ENCODE measurements at regions not wholly inside any gene's neighbourhood (a gene's known extent, or its start where the extent isn't known, plus 50 kb on each side); places are given as distances from the start of the nearest gene placed in this dataset.

- no peaks in the 10 kb centered on the region for H3K4me1 ChIP-seq
- H3K4me3 ChIP-seq (ENCODE audit: low read depth, low read length) = no peak overlapping the region
- TF ChIP-seq CTCF (IDR thresholded peaks at IDR 0.05) = no peak
- H3K9ac ChIP-seq = no peak overlapping the region
- no peaks in the 10 kb centered on the region for H3K27me3 ChIP-seq (ENCODE audit: control insufficient read depth, insufficient read depth, low read length)
- H3K27ac ChIP-seq = no peak overlapping the region
- no peaks in the 10 kb centered on the region for H3K9me3 ChIP-seq (ENCODE audit: control insufficient read depth, low read length)
- no peaks in the 10 kb centered on the region for H3K79me2 ChIP-seq
- no peak overlapping the region for H3K4me2 ChIP-seq (ENCODE audit: low read length)
- no peak overlapping the region for H2AFZ ChIP-seq
- H3K36me3 ChIP-seq (ENCODE audit: control insufficient read depth, insufficient read depth, low read length) = no peaks in the 10 kb centered on the region
Observed at GRCh38 chr5:74953554-74953936, 87.4 kb upstream of the FAM169A start.

GRCh38 chr5:74952406-74952805, 86.2 kb upstream of the FAM169A start:
- H3K4me1 ChIP-seq = no peaks in the 10 kb centered on the region
- H3K27ac ChIP-seq = no peak overlapping the region
- H3K79me2 ChIP-seq = no peaks in the 10 kb centered on the region
- H3K9ac ChIP-seq = no peak overlapping the region
- H3K36me3 ChIP-seq (ENCODE audit: control insufficient read depth, insufficient read depth, low read length) = no peaks in the 10 kb centered on the region
- TF ChIP-seq CTCF (IDR thresholded peaks at IDR 0.05) = no peak
- no peaks in the 10 kb centered on the region for H3K27me3 ChIP-seq (ENCODE audit: control insufficient read depth, insufficient read depth, low read length)
- H3K4me2 ChIP-seq (ENCODE audit: low read length) = no peak overlapping the region
- no peaks in the 10 kb centered on the region for H3K9me3 ChIP-seq (ENCODE audit: control insufficient read depth, low read length)
- H3K4me3 ChIP-seq (ENCODE audit: low read depth, low read length) = no peak overlapping the region
- no peak overlapping the region for H2AFZ ChIP-seq

DNA sequence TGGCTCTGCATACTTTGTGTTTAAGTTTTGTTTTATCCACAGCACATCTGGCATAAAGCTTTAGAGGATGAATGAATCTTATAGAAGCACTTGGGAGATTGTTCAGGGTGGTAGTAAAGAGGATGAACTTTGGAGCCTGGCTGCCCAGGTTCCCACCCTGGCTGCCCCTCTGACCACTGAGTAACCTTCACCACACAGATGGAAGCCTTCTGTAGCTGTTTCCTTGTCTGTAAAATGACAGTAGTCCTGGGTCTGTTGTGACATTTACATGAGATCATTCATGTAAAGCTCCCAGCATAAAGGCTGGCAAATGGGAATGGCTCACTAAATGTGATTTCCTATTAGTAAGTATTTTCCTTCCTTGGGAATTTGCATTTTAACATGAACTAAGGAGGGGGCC, 85.7 kb upstream of the FAM169A start:
- TF ChIP-seq CTCF (IDR thresholded peaks at IDR 0.05) = no peak
- Histone ChIP-seq H3K27me3 (ENCODE audit: control insufficient read depth, insufficient read depth, low read length) (no peaks in the 10 kb centered on the region), H3K79me2 (no peaks in the 10 kb centered on the region), H3K27ac (no peak overlapping the region), H3K9ac (no peak overlapping the region), H3K4me3 (ENCODE audit: low read depth, low read length) (no peak overlapping the region), H3K4me1 (no peaks in the 10 kb centered on the region), H3K36me3 (ENCODE audit: control insufficient read depth, insufficient read depth, low read length) (no peaks in the 10 kb centered on the region), H2AFZ (no peak overlapping the region), H3K9me3 (ENCODE audit: control insufficient read depth, low read length) (no peaks in the 10 kb centered on the region), H3K4me2 (ENCODE audit: low read length) (no peak overlapping the region)

- no peak overlapping the region for H3K4me3 ChIP-seq (ENCODE audit: low read depth, low read length)
- no peak for TF ChIP-seq CTCF (IDR thresholded peaks at IDR 0.05)
- no peak overlapping the region for H2AFZ ChIP-seq
- H3K4me1 ChIP-seq = no peaks in the 10 kb centered on the region
- no peak overlapping the region for H3K27ac ChIP-seq
- H3K9ac ChIP-seq = no peak overlapping the region
- H3K9me3 ChIP-seq (ENCODE audit: control insufficient read depth, low read length) = no peaks in the 10 kb centered on the region
- H3K27me3 ChIP-seq (ENCODE audit: control insufficient read depth, insufficient read depth, low read length) = no peaks in the 10 kb centered on the region
- no peaks in the 10 kb centered on the region for H3K36me3 ChIP-seq (ENCODE audit: control insufficient read depth, insufficient read depth, low read length)
- H3K79me2 ChIP-seq = no peaks in the 10 kb centered on the region
- no peak overlapping the region for H3K4me2 ChIP-seq (ENCODE audit: low read length)
Observed at GRCh38 chr5:74950836-74951515, 84.8 kb upstream of the FAM169A start.

- no peak overlapping the region for H3K4me3 ChIP-seq (ENCODE audit: low read depth, low read length)
- no peaks in the 10 kb centered on the region for H3K9me3 ChIP-seq (ENCODE audit: control insufficient read depth, low read length)
- no peak overlapping the region for H3K4me2 ChIP-seq (ENCODE audit: low read length)
- H2AFZ ChIP-seq = no peak overlapping the region
- no peaks in the 10 kb centered on the region for H3K79me2 ChIP-seq
- H3K27ac ChIP-seq = no peak overlapping the region
- no peak for TF ChIP-seq CTCF (IDR thresholded peaks at IDR 0.05)
- no peaks in the 10 kb centered on the region for H3K36me3 ChIP-seq (ENCODE audit: control insufficient read depth, insufficient read depth, low read length)
- H3K4me1 ChIP-seq = no peaks in the 10 kb centered on the region
- H3K9ac ChIP-seq = no peak overlapping the region
- no peaks in the 10 kb centered on the region for H3K27me3 ChIP-seq (ENCODE audit: control insufficient read depth, insufficient read depth, low read length)
Observed at GRCh38 chr5:74949976-74950375, 83.8 kb upstream of the FAM169A start.
